Skeletal muscle cell (primary cell): ENCODE measurements at regions not wholly inside any gene's neighbourhood (a gene's known extent, or its start where the extent isn't known, plus 50 kb on each side); places are given as distances from the start of the nearest gene placed in this dataset.
"Not testable (repeated sequence)": the region's sequence is repeated elsewhere in the genome, so short reads cannot be mapped to it uniquely, and the experiment has no call there.

Experiments
- DNase-seq: peaks from one replicate; pipeline ENCODE4 v3.0.0-alpha.2; 2010; ENCODE audit warnings: low read depth
- H3K4me3 ChIP-seq: 2 replicates; pipeline ENCODE4 v1.5.1; 2011; ENCODE audit warnings: low read depth, mild to moderate bottlenecking, control low read depth, low read length, moderate library complexity

DNA sequence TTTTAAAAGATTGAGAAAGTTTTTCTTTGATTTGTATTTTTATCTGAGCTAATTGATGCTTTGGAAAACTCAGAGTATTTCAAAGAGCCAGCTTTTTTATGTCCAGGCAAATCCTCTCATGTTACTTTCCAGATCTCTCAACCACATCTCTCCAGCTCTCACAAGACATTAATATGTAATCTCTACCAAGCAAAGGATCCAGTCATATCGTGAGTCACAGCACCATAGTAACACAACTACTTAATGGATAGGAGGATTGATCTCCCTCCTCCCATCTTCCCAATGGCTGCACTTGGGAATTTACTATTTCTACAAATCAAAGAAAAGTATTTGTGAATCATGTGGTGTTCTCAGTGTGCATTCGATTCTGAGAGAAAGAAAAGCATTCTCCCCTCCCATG, 63.3 kb downstream of the POU4F1 start:
- no peak for DNase-seq
- no peak overlapping the region for H3K4me3 ChIP-seq

DNA sequence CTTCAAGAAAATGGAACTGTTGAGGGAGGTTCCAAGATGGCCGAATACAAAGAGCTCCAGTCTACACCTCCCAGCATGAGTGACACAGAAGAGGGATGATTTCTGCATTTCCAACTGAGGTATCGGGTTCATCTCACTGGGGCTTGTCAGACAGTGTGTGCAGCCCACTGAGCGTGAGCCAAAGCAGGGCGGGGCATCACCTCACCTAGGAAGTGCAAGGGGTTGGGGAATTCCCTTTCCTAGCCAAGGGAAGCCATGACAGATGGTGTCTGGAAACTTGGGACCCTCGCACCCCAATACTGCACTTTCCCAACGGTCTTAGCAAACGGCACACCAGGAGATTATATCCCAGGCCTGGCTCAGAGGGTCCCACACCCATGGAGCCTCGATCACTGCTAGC, 77.3 kb downstream of the POU4F1 start:
- DNase-seq, H3K4me3 ChIP-seq: not testable (repeated sequence)

DNA sequence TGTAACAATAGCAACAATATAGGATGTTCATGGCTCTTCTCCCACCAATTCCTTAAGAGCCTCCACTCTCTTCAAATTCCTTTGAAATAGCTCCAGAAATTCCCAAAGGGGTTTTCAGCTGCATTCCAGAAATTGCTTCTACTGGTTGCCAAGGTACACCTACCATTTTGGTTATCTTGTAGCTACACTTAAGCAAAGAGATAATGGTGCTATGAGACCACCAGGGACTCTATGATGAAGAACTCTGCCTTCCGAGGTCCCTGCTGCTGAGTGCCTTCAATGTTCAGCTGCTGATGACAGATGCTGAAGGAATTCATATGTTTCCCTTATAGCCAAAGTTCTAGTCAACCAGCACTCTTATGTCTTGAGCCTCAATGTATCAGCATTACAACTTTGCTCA, 78.4 kb downstream of the POU4F1 start:
- no peak overlapping the region for H3K4me3 ChIP-seq
- DNase-seq, result no peak

DNA sequence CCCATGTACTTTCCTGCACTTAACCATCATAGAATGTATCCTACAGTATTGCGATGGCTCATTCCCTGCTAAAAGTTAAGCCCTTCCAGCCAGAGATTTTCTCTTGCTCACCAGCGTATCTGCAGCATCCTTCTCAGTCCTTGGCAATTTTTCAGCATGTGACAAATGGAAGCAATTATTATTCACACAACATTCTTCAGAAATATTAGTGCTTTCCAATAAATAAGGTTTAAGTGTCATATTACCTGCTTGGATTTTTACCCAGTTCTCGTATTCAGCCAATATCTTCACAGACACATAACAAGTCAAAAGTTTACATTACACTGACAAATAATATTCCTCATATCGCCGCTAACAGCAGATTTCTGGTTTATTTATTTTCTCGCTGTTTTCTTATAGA, 82.3 kb downstream of the POU4F1 start:
- no peak overlapping the region for H3K4me3 ChIP-seq
- no peak for DNase-seq

DNA sequence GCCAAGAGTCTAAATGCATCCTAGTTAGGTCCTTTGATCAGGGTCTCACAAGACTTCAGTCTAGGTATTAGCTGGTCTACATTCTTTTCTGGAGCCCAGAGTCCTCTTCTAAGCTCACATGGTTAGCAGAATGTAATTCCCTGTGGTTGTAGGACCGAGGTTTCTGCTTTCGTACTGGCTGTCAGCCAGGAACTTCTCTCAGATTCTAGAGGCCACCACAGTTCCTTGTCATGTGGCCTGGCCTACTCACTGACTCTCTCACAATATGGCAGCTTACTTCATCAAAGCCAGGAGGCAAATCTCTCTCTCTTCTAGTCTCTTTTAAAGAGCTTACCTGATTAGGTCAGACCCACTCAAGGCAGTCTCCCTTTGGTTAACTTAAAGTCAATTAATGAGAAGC, 82.9 kb downstream of the POU4F1 start:
- DNase-seq, result no peak
- H3K4me3 ChIP-seq, result no peak overlapping the region

DNA sequence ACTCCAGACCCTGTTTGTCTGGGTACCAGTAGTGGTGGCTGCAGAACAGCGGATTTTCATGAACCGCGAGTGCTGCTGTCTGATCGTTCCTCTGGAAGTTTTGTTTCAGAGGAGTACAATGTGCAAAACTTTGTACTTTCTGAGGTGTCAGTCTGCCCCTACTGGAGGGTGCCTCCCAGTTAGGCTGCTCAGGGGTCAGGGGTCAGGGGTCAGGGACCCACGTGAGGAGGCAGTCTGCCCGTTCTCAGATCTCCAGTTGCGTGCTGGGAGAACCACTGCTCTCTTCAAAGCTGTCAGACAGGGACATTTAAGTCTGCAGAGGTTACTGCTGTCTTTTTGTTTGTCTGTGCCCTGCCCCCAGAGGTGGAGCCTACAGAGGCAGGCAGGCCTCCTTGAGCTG, 84.9 kb downstream of the POU4F1 start:
- not testable (repeated sequence) for H3K4me3 ChIP-seq, DNase-seq

DNA sequence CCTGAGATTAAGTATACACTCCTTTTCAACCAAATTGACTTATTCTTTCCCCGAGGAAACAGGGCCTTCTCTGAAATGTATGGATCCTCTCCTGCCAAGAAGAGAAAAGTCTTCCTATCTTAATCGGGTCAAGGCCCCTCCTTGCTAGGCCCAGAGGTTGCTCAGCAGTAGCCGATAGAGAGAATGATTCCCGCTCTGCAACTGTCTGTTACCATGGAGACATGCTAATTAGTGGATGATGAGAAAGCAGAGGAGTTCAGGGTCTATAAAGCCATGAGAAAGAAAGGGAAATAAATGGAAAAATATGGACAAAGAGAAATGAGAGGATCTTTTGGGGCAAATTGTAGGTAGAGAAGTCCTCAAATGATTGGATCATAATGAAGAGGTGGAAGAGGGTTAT, 103.5 kb downstream of the POU4F1 start:
- H3K4me3 ChIP-seq, result no peak overlapping the region
- DNase-seq, result no peak

DNA sequence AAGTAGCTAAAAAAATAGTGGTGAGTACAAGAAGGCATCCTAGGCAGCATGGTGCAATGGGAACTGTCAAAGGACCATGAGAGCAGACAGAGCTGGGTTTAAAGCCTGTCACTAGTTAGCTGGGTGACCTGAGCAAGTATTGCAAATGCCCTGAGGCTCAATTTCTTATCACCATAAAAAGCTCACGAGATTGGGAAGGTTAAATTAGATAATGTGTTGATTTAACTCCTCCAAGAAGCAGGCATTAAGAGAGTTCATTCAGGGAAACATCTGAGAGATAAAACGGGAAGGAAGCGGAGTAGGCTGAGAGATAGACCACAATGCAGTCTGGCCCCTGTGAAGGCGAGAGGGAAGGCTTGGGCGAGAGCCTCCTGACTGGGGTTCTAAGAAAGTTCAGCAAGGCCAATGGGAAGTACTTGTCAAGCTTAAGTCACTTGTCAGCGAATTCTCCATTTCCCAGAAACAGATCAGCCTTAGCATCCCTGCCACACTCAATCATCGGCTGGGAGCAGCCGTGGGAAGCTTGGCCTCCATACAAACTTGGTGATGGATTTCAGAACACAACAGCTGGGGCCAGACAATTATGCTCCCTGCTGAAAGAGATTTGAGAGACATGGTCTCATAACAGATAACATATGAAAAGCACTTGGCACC, 105.5 kb downstream of the POU4F1 start:
- no peak for DNase-seq
- H3K4me3 ChIP-seq, result no peak overlapping the region

DNA sequence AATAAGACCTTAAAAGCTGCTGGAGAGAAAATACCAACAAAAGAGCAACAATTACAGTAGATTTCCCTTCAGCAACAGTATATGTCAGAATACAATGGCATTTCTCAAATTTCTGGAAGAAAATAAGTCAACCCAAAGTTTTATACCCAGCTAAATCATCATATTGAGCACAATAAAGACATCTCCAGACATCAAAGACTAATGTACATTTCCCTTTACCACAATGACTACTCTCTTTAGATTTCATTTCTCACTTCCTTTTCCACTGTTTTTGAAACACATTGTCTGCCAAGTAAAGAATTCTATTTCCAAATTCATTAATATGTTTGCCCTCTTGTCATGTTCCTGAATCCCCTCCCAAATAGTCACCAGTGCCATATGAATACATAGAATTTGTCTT, 111.4 kb downstream of the POU4F1 start:
- no peak overlapping the region for H3K4me3 ChIP-seq
- no peak for DNase-seq

DNA sequence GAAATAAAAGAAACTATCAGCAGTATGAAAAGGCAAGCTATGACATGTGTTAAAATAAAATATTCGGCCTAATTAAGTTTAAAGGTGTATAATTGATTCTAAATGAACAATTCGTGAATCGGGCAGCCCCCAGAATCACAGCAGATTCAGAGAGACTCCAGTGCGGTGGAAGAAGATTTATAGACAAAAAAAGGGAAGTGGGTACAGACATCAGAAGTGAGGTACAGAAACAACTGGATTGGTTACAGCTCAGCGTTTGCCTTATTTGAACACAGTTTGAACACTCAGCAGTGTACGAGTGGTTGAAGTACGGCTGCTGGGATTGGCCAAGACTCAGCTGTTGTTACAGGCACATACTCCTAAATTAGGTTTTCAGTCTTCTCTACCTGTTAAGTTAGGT, 113.1 kb downstream of the POU4F1 start:
- not testable (repeated sequence) for H3K4me3 ChIP-seq, DNase-seq

DNA sequence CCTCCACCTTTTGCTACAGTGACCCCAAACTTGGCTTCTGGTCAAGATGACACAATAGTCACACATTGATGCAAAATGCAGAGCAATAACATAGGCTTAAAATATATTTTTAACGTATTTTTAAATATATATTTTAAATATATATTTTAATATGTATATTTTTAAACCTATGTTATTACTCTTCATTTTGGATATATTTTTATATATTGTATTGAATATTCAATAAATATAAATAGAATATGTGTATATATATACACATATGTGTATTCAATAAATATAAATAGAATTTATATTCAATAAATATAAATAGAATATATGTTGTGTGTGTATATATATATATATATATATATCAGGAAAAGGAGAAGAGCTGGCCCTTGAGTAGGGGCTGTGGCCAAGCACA, 115.6 kb downstream of the POU4F1 start:
- H3K4me3 ChIP-seq, result no peak overlapping the region
- DNase-seq, result no peak

DNA sequence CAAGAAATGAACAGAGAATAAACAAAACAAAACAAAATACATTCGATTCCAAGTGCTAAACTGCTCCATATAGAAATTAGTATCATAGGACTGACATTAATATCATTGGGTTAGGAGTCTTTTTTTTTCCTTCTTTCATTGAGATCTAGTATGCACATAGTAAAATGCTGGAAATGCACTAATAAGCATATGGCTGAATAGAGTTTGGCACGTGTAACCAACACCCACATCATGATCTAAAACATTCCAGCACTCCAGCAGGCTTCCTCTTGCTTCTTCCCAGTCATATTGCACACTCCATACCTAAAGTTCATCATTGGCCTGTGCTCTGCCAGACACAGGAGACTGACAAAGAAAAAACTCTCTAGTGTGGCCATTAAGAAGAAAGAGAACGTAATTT, 117.5 kb downstream of the POU4F1 start:
- no peak overlapping the region for H3K4me3 ChIP-seq

DNA sequence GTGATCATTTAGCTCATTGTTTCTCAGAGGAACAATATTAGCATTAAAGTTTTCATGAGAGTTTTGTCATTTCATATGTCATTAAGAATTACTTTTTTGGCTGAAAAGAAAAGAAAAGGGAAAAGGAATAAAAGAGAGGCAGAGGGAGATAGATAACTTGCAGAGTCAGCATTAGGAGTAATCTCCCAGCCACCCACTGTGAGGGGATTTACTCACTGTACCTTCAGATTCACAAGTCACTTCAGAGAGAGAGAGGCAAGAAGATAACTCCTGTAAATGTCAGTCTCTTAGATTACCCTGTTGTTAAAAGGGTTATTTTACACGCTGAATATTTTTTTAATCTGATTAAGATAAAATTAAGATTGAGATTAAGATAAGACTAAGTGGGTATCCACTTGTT, 125.2 kb downstream of the POU4F1 start:
- DNase-seq, result no peak
- no peak overlapping the region for H3K4me3 ChIP-seq

More for the DNA sequence above, 117.5 kb downstream of the POU4F1 start:
- DNase-seq, result no peak

DNA sequence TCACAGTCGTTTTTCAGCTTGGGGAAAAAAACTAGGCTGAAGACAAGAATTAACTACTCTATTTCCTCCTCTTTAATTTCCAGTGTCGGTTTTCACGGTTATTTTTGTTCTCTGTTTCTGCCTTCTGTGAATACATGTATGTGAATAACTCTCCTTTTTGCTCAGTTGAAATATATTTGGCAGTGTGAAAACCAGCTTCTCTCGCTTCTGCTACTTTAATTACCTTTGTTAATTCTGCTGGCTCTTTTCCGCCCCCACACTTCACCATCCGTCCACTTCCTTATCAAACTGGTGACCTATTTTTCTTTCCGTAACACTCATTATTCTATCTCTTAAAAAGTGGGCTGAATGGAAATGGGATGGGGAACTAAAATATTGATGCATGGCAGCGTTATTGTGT, 126.4 kb downstream of the POU4F1 start:
- H3K4me3 ChIP-seq, result no peak overlapping the region
- no peak for DNase-seq

DNA sequence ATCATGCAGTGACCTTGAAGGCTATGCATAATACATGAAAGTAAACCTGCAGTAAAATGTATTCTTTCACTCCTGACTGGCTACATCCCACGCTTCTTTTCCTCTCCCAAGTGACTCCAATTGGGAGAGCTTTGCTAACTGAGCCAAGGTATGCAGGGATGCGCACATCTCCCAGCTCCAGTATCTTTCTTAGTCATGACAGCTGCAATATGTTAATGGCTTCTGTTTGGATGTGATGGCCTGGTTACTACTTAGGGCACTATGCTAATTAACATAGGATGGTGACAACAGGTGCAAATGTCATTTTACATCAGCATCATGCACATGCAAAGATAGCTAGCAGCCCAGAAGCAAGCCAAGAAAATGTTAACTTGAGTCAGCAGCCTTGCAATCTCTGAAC, 134.7 kb downstream of the POU4F1 start:
- DNase-seq, result no peak
- no peak overlapping the region for H3K4me3 ChIP-seq

DNA sequence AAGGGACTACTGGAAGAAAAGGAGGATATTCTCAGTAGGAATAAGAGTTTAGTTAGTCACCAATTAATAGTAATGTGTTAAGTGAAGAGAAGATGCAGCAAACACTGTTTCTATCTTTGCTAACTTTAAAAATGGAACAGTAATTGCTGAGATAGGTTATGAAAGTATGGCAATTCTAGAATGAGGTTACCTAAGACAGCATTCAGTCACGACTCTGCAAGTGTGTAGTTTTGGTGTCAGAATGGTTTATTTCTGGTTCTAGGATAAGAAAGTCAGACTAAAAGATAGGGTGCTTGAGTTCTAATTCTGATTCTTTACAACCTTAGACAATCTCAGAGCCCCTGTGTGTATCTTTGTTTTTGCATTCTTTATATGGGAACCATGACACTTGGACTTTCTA, 138.1 kb downstream of the POU4F1 start:
- no peak overlapping the region for H3K4me3 ChIP-seq
- no peak for DNase-seq

DNA sequence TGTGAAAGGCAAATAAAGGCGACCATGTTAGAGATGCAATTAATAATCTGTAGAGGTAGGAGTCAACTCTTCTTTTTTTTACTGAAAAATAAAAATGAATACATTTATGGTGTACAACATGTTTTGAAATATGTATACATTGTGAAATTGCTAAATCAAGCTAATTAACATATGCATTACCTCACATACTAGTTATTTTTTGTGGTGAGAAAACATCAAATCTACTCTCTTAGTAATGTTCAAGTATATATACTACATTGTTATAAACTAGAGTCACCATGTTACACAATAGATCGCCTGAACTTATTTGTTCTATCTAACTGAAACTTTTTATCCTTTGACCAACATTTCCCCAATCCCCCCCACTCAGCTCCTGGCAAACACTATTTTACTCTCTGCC, 143.2 kb downstream of the POU4F1 start:
- DNase-seq, result no peak
- H3K4me3 ChIP-seq, result no peak overlapping the region

DNA sequence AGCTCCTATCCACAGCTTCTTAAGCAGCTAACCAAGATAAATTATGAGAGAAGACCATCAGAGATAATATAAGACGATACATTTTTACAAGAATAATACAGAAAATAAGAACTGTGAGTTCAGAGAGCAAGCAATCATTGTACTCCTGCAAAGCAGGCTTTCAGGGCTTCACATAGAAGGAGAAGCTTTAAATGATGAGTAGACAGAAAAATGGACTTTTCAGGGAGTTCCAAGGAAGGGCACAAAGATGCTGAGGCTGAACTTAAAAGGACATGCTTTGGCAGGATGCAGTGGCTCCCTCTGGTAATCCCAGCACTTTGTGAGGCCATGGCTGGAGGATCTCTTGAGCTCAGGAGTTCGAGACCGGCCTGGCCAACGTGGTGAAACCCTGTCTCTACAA, 159.5 kb downstream of the POU4F1 start:
- no peak for DNase-seq
- no peak overlapping the region for H3K4me3 ChIP-seq

DNA sequence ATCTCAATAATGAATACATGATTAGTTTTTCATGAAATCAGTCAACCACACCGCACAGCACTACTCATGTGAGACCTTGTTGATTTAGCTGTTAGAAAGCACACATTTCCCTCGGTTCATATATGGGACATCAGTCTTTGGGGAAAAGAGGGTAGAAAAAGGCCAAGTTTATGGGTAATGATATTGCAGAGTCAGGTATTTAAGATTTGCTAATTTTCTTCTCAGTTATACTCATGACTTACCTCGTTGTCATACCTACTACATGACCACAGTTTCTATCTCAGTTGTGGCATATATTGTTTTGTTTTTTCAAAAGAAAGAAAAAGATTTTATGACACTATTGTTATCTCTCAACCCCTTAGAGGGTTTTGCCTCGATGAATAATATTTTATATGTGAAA, 165.6 kb downstream of the POU4F1 start:
- H3K4me3 ChIP-seq, result no peak overlapping the region
- DNase-seq, result no peak

DNA sequence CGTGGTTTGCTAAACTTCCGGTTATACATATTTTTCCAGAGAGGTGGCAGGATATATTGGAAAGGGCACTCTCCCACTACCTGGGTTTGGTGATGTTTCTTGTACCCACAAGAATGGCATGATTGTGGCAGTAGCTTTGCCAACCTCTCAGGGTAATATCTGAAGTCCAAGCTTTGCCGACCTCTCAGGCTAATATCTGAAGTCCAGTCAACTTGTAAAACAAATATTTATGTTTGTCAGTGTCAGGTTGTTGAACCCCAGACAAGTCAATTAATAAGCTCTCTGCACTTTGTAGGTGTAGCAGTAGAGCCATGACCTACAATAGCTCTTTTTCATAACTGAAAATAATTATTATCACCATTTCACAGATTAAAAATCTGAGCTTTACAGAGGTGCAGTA, 167.0 kb downstream of the POU4F1 start:
- DNase-seq, result no peak
- no peak overlapping the region for H3K4me3 ChIP-seq

DNA sequence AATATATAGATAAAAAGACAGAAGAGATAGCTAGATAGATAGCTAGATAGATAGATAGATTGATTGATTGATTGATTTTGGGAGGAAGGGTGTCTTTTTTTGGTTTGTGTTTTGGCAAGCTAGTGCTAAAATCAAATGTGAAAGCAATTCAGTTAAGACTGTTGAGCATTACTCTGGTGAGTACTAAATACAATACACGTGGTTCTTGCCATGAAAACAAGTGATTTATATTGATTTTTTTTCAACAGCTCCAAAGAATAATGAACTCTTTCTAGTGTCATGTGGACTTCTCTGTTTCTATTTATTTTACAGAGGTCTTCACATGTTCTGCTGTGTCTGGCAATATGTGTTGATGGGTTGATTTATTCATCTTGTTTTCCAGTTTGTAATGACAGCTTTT, 172.0 kb downstream of the POU4F1 start:
- no peak for DNase-seq
- no peak overlapping the region for H3K4me3 ChIP-seq

DNA sequence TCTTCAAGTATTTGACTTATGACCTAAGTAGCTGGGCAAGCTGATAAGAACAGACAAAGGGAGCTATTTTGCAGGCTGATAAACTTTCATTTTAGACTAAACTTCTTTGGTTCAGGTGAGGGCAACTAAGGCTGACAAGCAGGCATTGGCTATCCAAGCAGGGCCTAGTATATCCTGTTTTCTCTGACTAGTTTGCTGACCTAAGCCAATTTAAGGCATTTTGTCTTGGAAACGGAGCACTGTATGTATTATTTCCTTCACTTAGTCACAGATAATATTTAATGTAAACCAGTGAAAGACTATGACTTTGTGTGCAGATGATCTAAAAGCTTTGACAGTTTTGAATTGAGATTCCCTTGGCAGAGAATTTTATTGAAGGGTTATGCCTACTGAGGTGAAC, 172.5 kb downstream of the POU4F1 start:
- DNase-seq, result no peak
- no peak overlapping the region for H3K4me3 ChIP-seq
